OCI-LY7 (cell line): ENCODE measurements at regions not wholly inside any gene's neighbourhood (a gene's known extent, or its start where the extent isn't known, plus 50 kb on each side); places are given as distances from the start of the nearest gene placed in this dataset.

Experiments
- CTCF ChIP-seq: fragments of 200-600 bp; sonication (generic); conservative IDR thresholded peaks from 2 replicates; pipeline ENCODE4 v1.5.1; 2014; ENCODE audit warnings: mild to moderate bottlenecking, antibody characterized with exemption, low read length, moderate library complexity, mixed read lengths
- EZH2phosphoT487 ChIP-seq: fragments of 200-600 bp; sonication (generic); IDR thresholded peaks from 2 replicates; pipeline ENCODE4 v1.6.1; 2018; ENCODE audit warnings: low read depth, borderline replicate concordance, mild to moderate bottlenecking, mixed run types, antibody characterized with exemption, low read length, moderate library complexity, mixed read lengths

- no peak for TF ChIP-seq EZH2phosphoT487
- TF ChIP-seq CTCF = no peak
Measured at GRCh38 chr11:115806056-115806455, 301.8 kb upstream of the CADM1 start.
